HEK293 (cell line): ENCODE measurements at regions not wholly inside any gene's neighbourhood (a gene's known extent, or its start where the extent isn't known, plus 50 kb on each side); places are given as distances from the start of the nearest gene placed in this dataset.

ENCODE experiments used
- CTCF ChIA-PET: fragments of 350-600 bp; formaldehyde crosslinking; extraction: SDS; loops from one replicate; lab custom pipeline; 2021; ENCODE audit warnings: antibody characterized with exemption; lab: Yijun Ruan, JAX
- POLR2A ChIA-PET: fragments of 300-600 bp; formaldehyde crosslinking; extraction: SDS; loops from one replicate; lab custom pipeline; 2020; ENCODE audit warnings: antibody characterized with exemption, inconsistent platforms; lab: Yijun Ruan, JAX
- H3K27ac ChIP-seq: fragments of 200-500 bp; sonication (Bioruptor generic); 2 replicates; pipeline ENCODE4 v1.5.1; 2014; ENCODE audit warnings: low read depth, low read length, control low read depth, inconsistent platforms; ENCODE audit errors: extremely low read depth
- H3K36me3 ChIP-seq, 2 experiments: fragments of 200-500 bp in 1 of 2; sonication (Bioruptor generic) in 1 of 2; 1 replicate in 1 of 2; 2 replicates in 1 of 2; pipeline ENCODE4 v1.5.1; 2014 to 2017; ENCODE audit warnings: inconsistent platforms in 2 of 2, low read length in 2 of 2; ENCODE audit not compliant: control insufficient read depth in 2 of 2, insufficient read depth in 1 of 2
- H3K4me1 ChIP-seq: fragments of 200-500 bp; sonication (Bioruptor generic); 2 replicates; pipeline ENCODE4 v1.5.1; 2014; ENCODE audit warnings: mild to moderate bottlenecking, low read length, inconsistent platforms; ENCODE audit not compliant: control insufficient read depth, insufficient read depth
- H3K4me3 ChIP-seq: 2 replicates; pipeline ENCODE4 v1.5.1; 2011; ENCODE audit warnings: low read depth, mild to moderate bottlenecking, control low read depth, low read length, moderate library complexity
- H3K9me3 ChIP-seq: fragments of 200-500 bp; sonication (Bioruptor generic); 2 replicates; pipeline ENCODE4 v1.5.1; 2014; ENCODE audit warnings: low read depth, low read length, inconsistent platforms; ENCODE audit not compliant: control insufficient read depth, insufficient read depth
- AEBP2 ChIP-seq: fragments of 450-650 bp; formaldehyde crosslinking; IDR thresholded peaks from 2 replicates; pipeline ENCODE4 v1.5.1; 2016; ENCODE audit warnings: missing biosample characterization, missing genetic modification characterization, borderline replicate concordance
- FEZF1 ChIP-seq: fragments of 450-650 bp; formaldehyde crosslinking; IDR thresholded peaks from 2 replicates; pipeline ENCODE4 v1.5.1; 2016; ENCODE audit warnings: missing biosample characterization, missing genetic modification characterization
- KLF10 ChIP-seq: fragments of 450-650 bp; IDR thresholded peaks from 2 replicates; pipeline ENCODE4 v1.5.1; 2018; ENCODE audit warnings: missing biosample characterization, mild to moderate bottlenecking, missing genetic modification characterization
- PRDM2 ChIP-seq: fragments of 450-650 bp; formaldehyde crosslinking; IDR thresholded peaks from 2 replicates; pipeline ENCODE4 v1.5.1; 2016; ENCODE audit warnings: missing biosample characterization, missing genetic modification characterization, borderline replicate concordance
- SP7 ChIP-seq: fragments of 450-650 bp; formaldehyde crosslinking; IDR thresholded peaks from 2 replicates; pipeline ENCODE4 v1.5.1; 2016; ENCODE audit warnings: missing biosample characterization, missing genetic modification characterization
- ZBTB49 ChIP-seq: fragments of 450-650 bp; formaldehyde crosslinking; IDR thresholded peaks from 2 replicates; pipeline ENCODE4 v1.5.1; 2016; ENCODE audit warnings: missing biosample characterization, missing genetic modification characterization, low read depth
- ZNF10 ChIP-seq: fragments of 450-650 bp; formaldehyde crosslinking; IDR thresholded peaks from 2 replicates; pipeline ENCODE4 v1.5.1; 2017; ENCODE audit warnings: missing biosample characterization, missing genetic modification characterization
- ZNF148 ChIP-seq: fragments of 450-650 bp; formaldehyde crosslinking; IDR thresholded peaks from 2 replicates; pipeline ENCODE4 v1.5.0; 2017; ENCODE audit warnings: missing biosample characterization, missing genetic modification characterization, borderline replicate concordance
- ZNF16 ChIP-seq: fragments of 450-650 bp; formaldehyde crosslinking; IDR thresholded peaks from 2 replicates; pipeline ENCODE4 v1.5.1; 2016; ENCODE audit warnings: low read depth, missing biosample characterization, missing genetic modification characterization
- ZNF174 ChIP-seq: fragments of 450-650 bp; formaldehyde crosslinking; IDR thresholded peaks from 2 replicates; pipeline ENCODE4 v1.5.0; 2017; ENCODE audit warnings: missing biosample characterization, mild to moderate bottlenecking, missing genetic modification characterization
- ZNF2 ChIP-seq: fragments of 450-650 bp; formaldehyde crosslinking; IDR thresholded peaks from 2 replicates; pipeline ENCODE4 v1.5.1; 2016; ENCODE audit warnings: missing biosample characterization, missing genetic modification characterization
- ZNF223 ChIP-seq: fragments of 450-650 bp; formaldehyde crosslinking; IDR thresholded peaks from 2 replicates; pipeline ENCODE4 v1.5.1; 2016; ENCODE audit warnings: missing biosample characterization, missing genetic modification characterization
- ZNF394 ChIP-seq: fragments of 450-650 bp; formaldehyde crosslinking; IDR thresholded peaks from 2 replicates; pipeline ENCODE4 v1.5.1; 2016; ENCODE audit warnings: missing biosample characterization, missing genetic modification characterization, mild to moderate bottlenecking, moderate library complexity, borderline replicate concordance
- ZNF423 ChIP-seq: fragments of 450-650 bp; formaldehyde crosslinking; IDR thresholded peaks from 2 replicates; pipeline ENCODE4 v1.5.1; 2016; ENCODE audit warnings: missing biosample characterization, missing genetic modification characterization
- ZNF488 ChIP-seq: fragments of 450-650 bp; formaldehyde crosslinking; IDR thresholded peaks from 2 replicates; pipeline ENCODE4 v1.5.1; 2016; ENCODE audit warnings: missing biosample characterization, missing genetic modification characterization
- ZNF549 ChIP-seq: fragments of 450-650 bp; IDR thresholded peaks from 2 replicates; pipeline ENCODE4 v1.5.1; 2018; ENCODE audit warnings: missing biosample characterization, missing genetic modification characterization, mild to moderate bottlenecking, inconsistent platforms, moderate library complexity
- ZNF571 ChIP-seq: fragments of 450-650 bp; formaldehyde crosslinking; IDR thresholded peaks from 2 replicates; pipeline ENCODE4 v1.5.0; 2017; ENCODE audit warnings: missing biosample characterization, missing genetic modification characterization
- ZNF704 ChIP-seq: fragments of 450-650 bp; formaldehyde crosslinking; IDR thresholded peaks from 2 replicates; pipeline ENCODE4 v1.5.1; 2016; ENCODE audit warnings: missing biosample characterization, missing genetic modification characterization
- ZNF776 ChIP-seq: fragments of 450-650 bp; formaldehyde crosslinking; IDR thresholded peaks from 2 replicates; pipeline ENCODE4 v1.5.0; 2017; ENCODE audit warnings: missing biosample characterization, missing genetic modification characterization, borderline replicate concordance
- ZNF777 ChIP-seq: fragments of 450-650 bp; formaldehyde crosslinking; IDR thresholded peaks from 2 replicates; pipeline ENCODE4 v1.5.1; 2017; ENCODE audit warnings: missing biosample characterization, missing genetic modification characterization, borderline replicate concordance
- ZNF785 ChIP-seq: fragments of 450-650 bp; formaldehyde crosslinking; IDR thresholded peaks from 2 replicates; pipeline ENCODE4 v1.5.1; 2016; ENCODE audit warnings: missing biosample characterization, missing genetic modification characterization

GRCh38 chr13:85333506-85334020 is 465.7 kb downstream of the SLITRK6 start (continued):
- TF ChIP-seq PRDM2 (tag by site-specific recombination) (no peak), ZNF549 (tag by site-specific recombination) (no peak), ZNF488 (tag by site-specific recombination) (no peak), ZBTB49 (tag by site-specific recombination) (no peak), ZNF777 (tag by site-specific recombination) (no peak), SP7 (no peak), ZNF2 (tag by site-specific recombination) (no peak), ZNF394 (no peak)

- POLR2A ChIA-PET = no interaction called here
- H3K36me3 ChIP-seq = no peaks in the 10 kb centered on the region
- CTCF ChIA-PET = interaction anchor here (0.7 kb wide), 1 partner anchor 14 kb away, joined by 3 read pairs; no protein-coding TSS in a partner anchor
- H3K4me1 ChIP-seq = no peaks in the 10 kb centered on the region
- no peak overlapping the region for H3K27ac ChIP-seq
- no peak overlapping the region for H3K4me3 ChIP-seq
- H3K9me3 ChIP-seq = no peaks in the 10 kb centered on the region
- TF ChIP-seq ZNF2 (tag by site-specific recombination) (no peak), ZNF571 (tag by site-specific recombination) (no peak), ZNF785 (tag by site-specific recombination) (no peak), AEBP2 (no peak), ZNF174 (no peak), ZNF16 (no peak), ZNF223 (tag by site-specific recombination) (no peak), KLF10 (tag by site-specific recombination) (no peak), ZNF776 (tag by site-specific recombination) (no peak), FEZF1 (tag by site-specific recombination) (no peak), ZNF704 (tag by site-specific recombination) (no peak), ZNF423 (tag by site-specific recombination) (no peak), ZNF10 (tag by site-specific recombination) (no peak), ZNF148 (no peak)
Observed at GRCh38 chr13:85332615-85333014, 466.6 kb downstream of the SLITRK6 start.
